SK-N-MC (cell line): ENCODE measurements at regions not wholly inside any gene's neighbourhood (a gene's known extent, or its start where the extent isn't known, plus 50 kb on each side); places are given as distances from the start of the nearest gene placed in this dataset.

ENCODE experiments used
- EZH2 ChIP-seq: fragments of 200-600 bp; sonication (generic); IDR thresholded peaks from one replicate; pipeline ENCODE4 v1.6.1; 2017; ENCODE audit warnings: antibody characterized with exemption
- POLR2AphosphoS5 ChIP-seq: IDR thresholded peaks from 2 replicates; pipeline ENCODE4 v1.6.1; 2012; ENCODE audit warnings: mild to moderate bottlenecking, low read depth, low read length, borderline replicate concordance

- no peak for TF ChIP-seq POLR2AphosphoS5
- no peak for TF ChIP-seq EZH2
Measured at GRCh38 chr1:224498574-224499170, 64.1 kb upstream of the WDR26 start.
